HEK293 (cell line): ENCODE measurements at regions not wholly inside any gene's neighbourhood (a gene's known extent, or its start where the extent isn't known, plus 50 kb on each side); places are given as distances from the start of the nearest gene placed in this dataset.

ENCODE experiments used
- CTCF ChIA-PET: fragments of 350-600 bp; formaldehyde crosslinking; extraction: SDS; loops from one replicate; lab custom pipeline; 2021; ENCODE audit warnings: antibody characterized with exemption; lab: Yijun Ruan, JAX
- POLR2A ChIA-PET: fragments of 300-600 bp; formaldehyde crosslinking; extraction: SDS; loops from one replicate; lab custom pipeline; 2020; ENCODE audit warnings: antibody characterized with exemption, inconsistent platforms; lab: Yijun Ruan, JAX
- H3K27ac ChIP-seq: fragments of 200-500 bp; sonication (Bioruptor generic); 2 replicates; pipeline ENCODE4 v1.5.1; 2014; ENCODE audit warnings: low read depth, low read length, control low read depth, inconsistent platforms; ENCODE audit errors: extremely low read depth
- H3K36me3 ChIP-seq, 2 experiments: fragments of 200-500 bp in 1 of 2; sonication (Bioruptor generic) in 1 of 2; 1 replicate in 1 of 2; 2 replicates in 1 of 2; pipeline ENCODE4 v1.5.1; 2014 to 2017; ENCODE audit warnings: inconsistent platforms in 2 of 2, low read length in 2 of 2; ENCODE audit not compliant: control insufficient read depth in 2 of 2, insufficient read depth in 1 of 2
- H3K4me1 ChIP-seq: fragments of 200-500 bp; sonication (Bioruptor generic); 2 replicates; pipeline ENCODE4 v1.5.1; 2014; ENCODE audit warnings: mild to moderate bottlenecking, low read length, inconsistent platforms; ENCODE audit not compliant: control insufficient read depth, insufficient read depth
- H3K4me3 ChIP-seq: 2 replicates; pipeline ENCODE4 v1.5.1; 2011; ENCODE audit warnings: low read depth, mild to moderate bottlenecking, control low read depth, low read length, moderate library complexity
- H3K9me3 ChIP-seq: fragments of 200-500 bp; sonication (Bioruptor generic); 2 replicates; pipeline ENCODE4 v1.5.1; 2014; ENCODE audit warnings: low read depth, low read length, inconsistent platforms; ENCODE audit not compliant: control insufficient read depth, insufficient read depth
- ATF2 ChIP-seq: fragments of 450-650 bp; formaldehyde crosslinking; IDR thresholded peaks from 2 replicates; pipeline ENCODE4 v1.5.1; 2016; ENCODE audit warnings: missing biosample characterization, missing genetic modification characterization, low read depth
- BCL11B ChIP-seq: fragments of 450-650 bp; formaldehyde crosslinking; IDR thresholded peaks from 2 replicates; pipeline ENCODE4 v1.5.1; 2016; ENCODE audit warnings: low read depth, missing biosample characterization, missing genetic modification characterization
- KLF10 ChIP-seq: fragments of 450-650 bp; IDR thresholded peaks from 2 replicates; pipeline ENCODE4 v1.5.1; 2018; ENCODE audit warnings: missing biosample characterization, mild to moderate bottlenecking, missing genetic modification characterization
- KLF16 ChIP-seq: fragments of 450-650 bp; formaldehyde crosslinking; IDR thresholded peaks from 2 replicates; pipeline ENCODE4 v1.5.1; 2017; ENCODE audit warnings: missing biosample characterization, missing genetic modification characterization
- PRDM10 ChIP-seq: fragments of 450-650 bp; formaldehyde crosslinking; IDR thresholded peaks from 2 replicates; pipeline ENCODE4 v1.5.1; 2016; ENCODE audit warnings: missing biosample characterization, missing genetic modification characterization
- ZFP37 ChIP-seq: fragments of 450-650 bp; formaldehyde crosslinking; IDR thresholded peaks from 2 replicates; pipeline ENCODE4 v1.5.1; 2016; ENCODE audit warnings: missing biosample characterization, missing genetic modification characterization
- ZNF148 ChIP-seq: fragments of 450-650 bp; formaldehyde crosslinking; IDR thresholded peaks from 2 replicates; pipeline ENCODE4 v1.5.0; 2017; ENCODE audit warnings: missing biosample characterization, missing genetic modification characterization, borderline replicate concordance
- ZNF184 ChIP-seq: fragments of 450-650 bp; IDR thresholded peaks from 2 replicates; pipeline ENCODE4 v1.5.1; 2018; ENCODE audit warnings: missing biosample characterization, mild to moderate bottlenecking, missing genetic modification characterization
- ZNF2 ChIP-seq: fragments of 450-650 bp; formaldehyde crosslinking; IDR thresholded peaks from 2 replicates; pipeline ENCODE4 v1.5.1; 2016; ENCODE audit warnings: missing biosample characterization, missing genetic modification characterization
- ZNF398 ChIP-seq: fragments of 450-650 bp; formaldehyde crosslinking; IDR thresholded peaks from 2 replicates; pipeline ENCODE4 v1.5.1; 2017; ENCODE audit warnings: missing biosample characterization, missing genetic modification characterization
- ZNF48 ChIP-seq: fragments of 450-650 bp; formaldehyde crosslinking; IDR thresholded peaks from 2 replicates; pipeline ENCODE4 v1.5.1; 2016; ENCODE audit warnings: missing biosample characterization, missing genetic modification characterization
- ZNF514 ChIP-seq: fragments of 450-650 bp; formaldehyde crosslinking; IDR thresholded peaks from 2 replicates; pipeline ENCODE4 v1.5.1; 2016; ENCODE audit warnings: missing biosample characterization, missing genetic modification characterization
- ZNF530 ChIP-seq: fragments of 450-650 bp; formaldehyde crosslinking; IDR thresholded peaks from 2 replicates; pipeline ENCODE4 v1.5.1; 2016; ENCODE audit warnings: low read depth, missing biosample characterization, missing genetic modification characterization
- ZNF629 ChIP-seq: fragments of 450-650 bp; formaldehyde crosslinking; IDR thresholded peaks from 2 replicates; pipeline ENCODE4 v1.5.1; 2017; ENCODE audit warnings: missing biosample characterization, missing genetic modification characterization
- ZNF785 ChIP-seq: fragments of 450-650 bp; formaldehyde crosslinking; IDR thresholded peaks from 2 replicates; pipeline ENCODE4 v1.5.1; 2016; ENCODE audit warnings: missing biosample characterization, missing genetic modification characterization
- ZXDB ChIP-seq: fragments of 450-650 bp; formaldehyde crosslinking; IDR thresholded peaks from 2 replicates; pipeline ENCODE4 v1.5.1; 2016; ENCODE audit warnings: missing biosample characterization, missing genetic modification characterization

GRCh38 chr15:53225781-53226180, 435.6 kb upstream of the ONECUT1 start:
- no peak overlapping the region for H3K4me3 ChIP-seq
- no peak overlapping the region for H3K27ac ChIP-seq
- CTCF ChIA-PET, result interaction anchor here (0.7 kb wide), 1 partner anchor 32 kb away, joined by 6 read pairs; no protein-coding TSS in a partner anchor
- H3K36me3 ChIP-seq, result no peaks in the 10 kb centered on the region
- H3K9me3 ChIP-seq, result no peaks in the 10 kb centered on the region
- H3K4me1 ChIP-seq, result no peaks in the 10 kb centered on the region
- no peak for TF ChIP-seq ZNF184 (tag by site-specific recombination)
- TF ChIP-seq ZNF148 (tag by site-specific recombination), result no peak
- no peak for TF ChIP-seq ZXDB (tag by site-specific recombination)
- no peak for TF ChIP-seq ZNF398 (tag by site-specific recombination)
- TF ChIP-seq BCL11B, result no peak
- no peak for TF ChIP-seq ZNF2 (tag by site-specific recombination)
- POLR2A ChIA-PET, result no interaction called here

GRCh38 chr15:53224371-53224770, 434.2 kb upstream of the ONECUT1 start:
- TF ChIP-seq ATF2 (tag by site-specific recombination) (no peak), ZNF514 (tag by site-specific recombination) (no peak), ZNF785 (tag by site-specific recombination) (no peak), KLF16 (tag by site-specific recombination) (no peak), ZNF148 (tag by site-specific recombination) (no peak), ZFP37 (no peak), ZNF530 (no peak), ZNF184 (tag by site-specific recombination) (no peak), KLF10 (tag by site-specific recombination) (no peak), ZNF48 (no peak), ZNF2 (tag by site-specific recombination) (no peak), ZNF629 (tag by site-specific recombination) (no peak), PRDM10 (no peak)
- TF ChIP-seq, all 188 proteins: peak for 0
- Histone ChIP-seq H3K27ac (no peak overlapping the region), H3K4me1 (no peaks in the 10 kb centered on the region), H3K4me3 (no peak overlapping the region), H3K36me3 (no peaks in the 10 kb centered on the region), H3K9me3 (no peaks in the 10 kb centered on the region)
- POLR2A ChIA-PET, result no interaction called here
- CTCF ChIA-PET, result no interaction called here
